ENCODE measurements at regions not wholly inside any gene's neighbourhood (a gene's known extent, or its start where the extent isn't known, plus 50 kb on each side); places are given as distances from the start of the nearest gene placed in this dataset.

GRCh38 chr14:25237845-25238244 lies 187.9 kb upstream of the STXBP6 start:
- no peak overlapping the region for H3K4me3 Mint-ChIP-seq
- 0 out of 2 replicates have a peak, but pooled peaks have one; percentile 13 for TF ChIP-seq CTCF (IDR thresholded peaks at IDR 0.05)
- no peak overlapping the region for H3K27ac Mint-ChIP-seq
- peaks cover 15% of the 10 kb centered on the region for H3K9me3 Mint-ChIP-seq
- H3K4me1 Mint-ChIP-seq (ENCODE audit: low read depth): no peaks in the 10 kb centered on the region
- H3K27me3 Mint-ChIP-seq (ENCODE audit: insufficient read depth): no peaks in the 10 kb centered on the region
- no peak for DNase-seq
- H3K36me3 Mint-ChIP-seq (ENCODE audit: low read depth): no peaks in the 10 kb centered on the region

GRCh38 chr14:25233613-25234012 lies 183.7 kb upstream of the STXBP6 start:
- H3K4me1 Mint-ChIP-seq (ENCODE audit: low read depth): no peaks in the 10 kb centered on the region

GRCh38 chr14:25231004-25231403 lies 181.1 kb upstream of the STXBP6 start:
- H3K36me3 Mint-ChIP-seq (ENCODE audit: low read depth): no peaks in the 10 kb centered on the region
- peaks cover 10% of the 10 kb centered on the region for H3K9me3 Mint-ChIP-seq
- no peaks in the 10 kb centered on the region for H3K27me3 Mint-ChIP-seq (ENCODE audit: insufficient read depth)
- no peak for TF ChIP-seq CTCF (IDR thresholded peaks at IDR 0.05)
- no peak overlapping the region for H3K4me3 Mint-ChIP-seq
- no peak overlapping the region for H3K27ac Mint-ChIP-seq
- DNase-seq: no peak
- H3K4me1 Mint-ChIP-seq (ENCODE audit: low read depth): no peaks in the 10 kb centered on the region

More at GRCh38 chr14:25233613-25234012, 183.7 kb upstream of the STXBP6 start:
- peaks cover 8% of the 10 kb centered on the region for H3K9me3 Mint-ChIP-seq
- no peaks in the 10 kb centered on the region for H3K36me3 Mint-ChIP-seq (ENCODE audit: low read depth)
- peak overlapping the region; percentile 1; the same call in 1 of the 2 replicates for H3K4me3 Mint-ChIP-seq
- H3K27ac Mint-ChIP-seq: no peak overlapping the region
- TF ChIP-seq CTCF (IDR thresholded peaks at IDR 0.05): no peak
- H3K27me3 Mint-ChIP-seq (ENCODE audit: insufficient read depth): no peaks in the 10 kb centered on the region
- DNase-seq: no peak

GRCh38 chr14:25226214-25226613 lies 176.3 kb upstream of the STXBP6 start:
- no peak for DNase-seq
- Mint-ChIP-seq H3K9me3 (peaks cover 7% of the 10 kb centered on the region; the same call in 1 of the 2 replicates), H3K27ac (no peak overlapping the region), H3K36me3 (ENCODE audit: low read depth) (no peaks in the 10 kb centered on the region), H3K4me1 (ENCODE audit: low read depth) (no peaks in the 10 kb centered on the region), H3K4me3 (no peak overlapping the region), H3K27me3 (ENCODE audit: insufficient read depth) (no peaks in the 10 kb centered on the region)
- TF ChIP-seq CTCF (IDR thresholded peaks at IDR 0.05): no peak

GRCh38 chr14:25222256-25222655 lies 172.3 kb upstream of the STXBP6 start:
- H3K4me1 Mint-ChIP-seq (ENCODE audit: low read depth): no peaks in the 10 kb centered on the region
- no peaks in the 10 kb centered on the region for H3K27me3 Mint-ChIP-seq (ENCODE audit: insufficient read depth)
- no peaks in the 10 kb centered on the region for H3K36me3 Mint-ChIP-seq (ENCODE audit: low read depth)
- DNase-seq: no peak
- TF ChIP-seq CTCF (IDR thresholded peaks at IDR 0.05): no peak
- H3K4me3 Mint-ChIP-seq: no peak overlapping the region
- H3K27ac Mint-ChIP-seq: no peak overlapping the region
- peaks cover 9% of the 10 kb centered on the region for H3K9me3 Mint-ChIP-seq

- TF ChIP-seq CTCF (IDR thresholded peaks at IDR 0.05): no peak
- no peak for DNase-seq
- H3K27me3 Mint-ChIP-seq (ENCODE audit: insufficient read depth): no peaks in the 10 kb centered on the region
- H3K4me3 Mint-ChIP-seq: no peak overlapping the region
- no peak overlapping the region for H3K27ac Mint-ChIP-seq
- no peaks in the 10 kb centered on the region for H3K4me1 Mint-ChIP-seq (ENCODE audit: low read depth)
- H3K36me3 Mint-ChIP-seq (ENCODE audit: low read depth): no peaks in the 10 kb centered on the region
- peaks cover 9% of the 10 kb centered on the region for H3K9me3 Mint-ChIP-seq
These were observed 170.6 kb upstream of the STXBP6 start for GRCh38 chr14:25220514-25220913.

Data from HFFc6 (cell line).